ENCODE measurements at regions not wholly inside any gene's neighbourhood (a gene's known extent, or its start where the extent isn't known, plus 50 kb on each side); places are given as distances from the start of the nearest gene placed in this dataset.

GRCh38 chr22:46092670-46093410 is 57.5 kb upstream of the PPARA start:
- TF ChIP-seq CTCF (IDR thresholded peaks at IDR 0.05) (no peak), POLR2A (IDR thresholded peaks at IDR 0.05) (no peak), POLR2AphosphoS5 (IDR thresholded peaks at IDR 0.05) (no peak), EP300 (IDR thresholded peaks at IDR 0.05) (no peak)
